Hematopoietic multipotent progenitor cell treated with erythropoietin and hydrocortisone succinate and interleukin-3 and kit ligand, for 4 days (in vitro differentiated cells): ENCODE measurements at regions not wholly inside any gene's neighbourhood (a gene's known extent, or its start where the extent isn't known, plus 50 kb on each side); places are given as distances from the start of the nearest gene placed in this dataset.

Source experiments
- DNase-seq: peaks from one replicate; pipeline ENCODE4 v3.0.0-alpha.2; 2015

DNA sequence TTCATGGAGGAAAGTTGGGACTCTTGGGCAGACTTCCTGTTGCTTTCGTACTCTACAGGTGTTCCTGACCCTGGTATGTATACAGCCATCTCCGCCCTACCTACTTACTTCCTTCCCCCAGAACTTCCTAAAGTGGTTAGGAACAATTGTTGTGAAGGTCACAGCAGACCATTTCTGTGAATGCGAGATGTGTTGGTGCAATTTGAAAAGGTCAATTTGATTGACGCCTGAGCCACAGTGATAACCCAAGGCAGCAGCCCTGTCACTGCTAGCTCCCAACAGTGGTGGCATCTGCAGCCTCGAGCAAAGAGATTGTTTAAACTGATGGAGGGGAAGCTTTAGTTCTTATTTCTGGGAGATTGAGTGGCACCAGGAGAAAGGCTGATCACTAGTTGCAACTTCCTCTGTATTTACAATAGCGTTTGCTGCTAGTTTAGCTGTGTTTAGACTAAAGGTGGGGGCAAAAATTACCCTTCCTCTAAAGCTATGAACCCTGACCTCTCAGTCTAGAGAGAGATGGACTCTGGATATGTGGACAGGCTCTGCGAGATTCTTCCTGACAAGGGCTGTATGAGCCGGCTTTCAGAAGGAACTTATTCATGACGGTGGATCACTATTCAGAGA lies 78.3 kb upstream of the MAP4K3 start:
- DNase-seq: peak; percentile 33

DNA sequence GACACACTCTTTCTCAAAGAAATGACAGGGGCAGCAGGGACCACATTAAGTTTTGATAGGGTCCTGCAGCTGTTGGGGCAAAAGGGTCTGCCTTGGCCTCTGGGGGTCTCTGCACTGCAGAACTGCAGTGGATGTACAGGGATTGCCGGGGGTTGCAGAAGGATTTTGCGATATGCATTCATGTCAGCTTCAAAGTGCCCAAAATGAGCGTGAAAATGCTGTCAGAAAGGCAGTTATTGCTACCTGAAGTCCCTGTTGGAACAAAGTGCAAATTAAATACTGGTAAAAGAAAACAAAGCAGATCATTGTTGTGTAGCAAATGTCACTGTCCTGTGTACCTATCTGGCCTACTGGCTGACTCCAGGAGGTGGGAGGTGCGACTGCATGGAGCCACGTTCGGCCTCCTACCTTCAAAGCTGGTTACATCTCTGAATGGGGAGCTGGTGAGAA lies 78.8 kb upstream of the MAP4K3 start:
- no peak for DNase-seq

DNA sequence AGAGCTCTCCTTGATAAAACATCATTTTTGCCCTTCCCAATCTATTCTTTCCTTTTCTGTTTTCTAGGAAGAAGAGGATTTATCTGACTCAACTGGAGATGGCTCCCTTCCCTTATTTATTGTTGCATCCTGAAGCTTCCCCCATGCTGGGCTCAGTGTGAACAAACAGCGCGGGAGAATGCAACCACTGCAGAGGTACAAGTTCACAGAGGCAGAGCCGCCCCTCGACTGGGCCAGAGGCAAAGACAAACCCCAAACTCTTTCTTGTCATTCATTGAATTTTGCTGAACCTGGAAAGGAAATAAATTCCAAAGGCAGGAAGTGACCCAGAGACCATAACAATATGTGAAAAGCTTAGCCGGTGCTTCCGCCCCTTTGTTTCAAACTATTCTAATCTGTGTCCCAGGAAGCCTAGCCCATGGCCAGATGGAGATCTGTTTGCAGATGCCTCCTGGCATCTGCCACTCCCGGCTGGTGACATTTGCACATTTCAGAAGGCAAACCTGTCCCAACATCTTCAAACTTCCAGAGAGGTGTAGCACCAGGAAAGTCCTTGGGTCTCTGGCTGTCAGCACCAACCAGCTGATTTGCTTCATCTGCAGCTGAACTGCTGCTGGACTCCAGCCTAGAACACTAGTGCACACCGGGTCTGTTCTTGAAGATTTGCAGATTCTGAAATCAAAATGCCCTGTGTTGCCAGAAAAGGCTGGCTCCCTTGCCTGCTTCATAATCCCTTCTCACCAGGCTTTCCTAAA lies 79.4 kb upstream of the MAP4K3 start:
- no peak for DNase-seq

DNA sequence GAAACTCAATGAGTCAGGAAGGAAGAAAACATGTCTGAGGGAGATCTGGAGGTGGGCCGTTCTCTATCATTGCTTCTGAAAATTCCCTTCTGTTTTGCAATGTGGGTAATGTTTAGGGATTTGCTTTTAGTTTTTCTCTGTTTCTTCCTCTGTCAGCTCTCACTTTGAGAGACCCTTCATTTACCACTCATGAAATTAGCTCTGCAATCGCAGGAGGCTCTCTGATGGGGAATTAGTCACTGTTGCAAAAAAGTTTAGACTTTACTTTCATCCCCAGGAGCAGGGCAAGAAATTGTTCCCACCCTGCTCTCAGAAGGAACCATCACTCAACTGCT lies 80.0 kb upstream of the MAP4K3 start:
- no peak for DNase-seq

DNA sequence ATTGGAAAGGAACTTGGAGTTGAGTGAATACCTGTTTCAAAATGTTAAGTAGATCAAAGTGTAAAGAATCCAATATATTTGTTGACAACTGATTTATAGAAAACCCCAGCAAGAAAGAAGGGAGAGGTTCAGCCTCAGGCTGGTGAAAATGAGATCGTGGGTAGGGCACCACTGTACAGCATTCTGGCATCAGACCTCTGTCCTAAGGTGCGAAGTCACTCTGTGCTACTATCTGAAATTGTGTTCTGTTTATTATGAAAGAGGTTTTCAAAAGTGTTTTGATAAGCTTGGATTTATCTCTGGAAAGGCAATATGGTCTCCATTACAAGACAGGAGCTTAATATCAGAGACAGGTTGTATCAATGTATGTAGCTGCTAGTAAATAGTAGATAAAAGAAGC lies 80.5 kb upstream of the MAP4K3 start:
- no peak for DNase-seq

DNA sequence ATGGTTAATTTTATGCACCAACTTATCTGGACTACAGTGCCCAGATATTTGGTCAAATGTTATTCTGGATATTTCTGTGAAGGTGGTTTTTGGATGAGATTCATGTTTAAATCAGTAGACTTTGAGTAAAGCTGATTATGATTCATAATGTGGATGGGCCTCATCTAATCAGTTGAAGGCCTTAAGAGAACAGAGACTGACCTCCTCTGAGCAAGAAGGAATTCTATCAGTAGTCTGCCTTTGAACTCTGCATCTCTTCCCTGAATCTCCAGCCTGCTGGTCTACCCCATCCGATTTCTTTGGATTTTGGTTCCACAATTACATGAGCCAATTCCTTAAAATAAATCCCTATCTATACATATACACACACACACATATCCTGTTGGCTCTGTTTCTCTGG lies 82.8 kb upstream of the MAP4K3 start:
- no peak for DNase-seq

DNA sequence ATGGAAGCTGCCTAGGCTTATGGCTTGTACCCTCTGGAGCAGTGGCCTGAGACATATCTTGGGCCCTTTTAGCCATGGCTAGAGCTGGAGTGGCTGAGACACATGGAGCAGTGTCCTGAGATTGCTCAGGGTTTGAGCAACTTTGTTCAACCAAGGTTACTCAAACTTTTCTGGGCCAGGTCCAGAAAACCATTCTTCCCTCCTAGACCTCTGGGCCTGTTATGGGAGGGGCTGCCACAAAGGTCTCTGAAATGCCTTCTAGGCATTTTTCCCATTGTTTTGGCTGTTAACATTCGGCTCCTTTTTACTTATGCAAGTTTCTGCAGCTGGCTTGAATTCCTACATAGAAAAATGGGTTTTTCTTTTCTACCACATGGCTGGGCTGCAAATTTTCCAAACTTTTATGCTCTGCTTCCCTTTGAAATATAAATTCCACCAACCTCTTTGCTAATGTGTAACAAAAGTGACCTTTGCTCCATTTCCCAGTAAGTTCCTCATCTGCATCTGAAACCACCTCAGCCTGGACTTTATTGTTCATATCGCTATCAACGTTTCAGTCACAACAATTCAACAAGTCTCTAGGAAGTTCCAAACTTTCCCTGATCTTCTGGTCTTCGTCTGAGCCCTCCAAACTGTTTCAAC lies 84.9 kb upstream of the MAP4K3 start:
- no peak for DNase-seq

DNA sequence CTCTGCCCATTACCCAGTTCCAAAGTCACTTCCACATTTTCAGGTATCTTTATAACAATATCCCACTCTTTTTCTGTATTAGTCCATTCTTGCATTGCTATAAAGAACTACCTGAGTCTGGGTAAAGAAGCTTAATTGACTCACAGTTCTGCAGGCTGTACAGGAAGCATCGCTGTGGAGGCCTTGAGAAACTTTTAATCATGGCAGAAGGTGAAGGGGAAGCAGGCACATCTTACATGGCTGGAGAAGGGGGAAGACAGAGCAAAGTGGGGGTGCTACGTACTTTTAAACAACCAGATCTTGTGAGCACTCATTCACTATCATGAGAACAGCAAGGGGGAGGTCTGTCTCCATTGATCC lies 85.4 kb upstream of the MAP4K3 start:
- no peak for DNase-seq

DNA sequence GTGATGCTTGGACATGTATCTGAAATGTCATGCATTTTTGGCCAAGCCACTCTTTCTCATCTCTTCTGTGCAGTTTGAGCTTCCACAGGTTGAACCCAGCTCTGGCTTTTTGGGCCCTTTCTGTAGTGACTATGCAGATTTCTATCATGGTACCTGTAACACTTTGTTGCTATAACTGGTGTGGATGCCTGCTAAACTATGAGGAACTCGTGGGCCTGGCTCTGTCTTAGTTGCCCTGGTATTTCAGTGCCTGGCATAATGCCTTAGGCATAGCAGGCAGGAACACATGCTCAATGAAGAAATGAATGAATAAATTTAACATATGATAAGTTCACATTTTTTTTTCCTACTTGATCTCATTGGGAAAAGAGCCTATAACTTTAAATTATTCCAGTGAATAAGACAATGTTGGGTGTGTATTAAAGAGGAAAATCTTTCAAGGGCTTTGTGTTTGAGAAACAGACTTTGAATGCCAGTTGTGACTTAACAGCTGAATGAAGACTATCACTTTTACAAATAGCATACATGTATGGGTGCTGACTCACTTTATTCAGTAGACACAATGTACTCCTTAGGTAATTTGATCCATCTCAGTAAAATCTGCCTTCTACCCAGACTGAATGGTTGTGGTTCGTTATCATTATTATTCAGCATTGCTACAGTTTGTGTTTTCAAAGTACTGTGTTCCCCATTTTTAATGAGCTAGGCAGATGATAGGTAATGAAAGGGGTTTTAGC lies 86.4 kb upstream of the MAP4K3 start:
- DNase-seq: peak; percentile 14

DNA sequence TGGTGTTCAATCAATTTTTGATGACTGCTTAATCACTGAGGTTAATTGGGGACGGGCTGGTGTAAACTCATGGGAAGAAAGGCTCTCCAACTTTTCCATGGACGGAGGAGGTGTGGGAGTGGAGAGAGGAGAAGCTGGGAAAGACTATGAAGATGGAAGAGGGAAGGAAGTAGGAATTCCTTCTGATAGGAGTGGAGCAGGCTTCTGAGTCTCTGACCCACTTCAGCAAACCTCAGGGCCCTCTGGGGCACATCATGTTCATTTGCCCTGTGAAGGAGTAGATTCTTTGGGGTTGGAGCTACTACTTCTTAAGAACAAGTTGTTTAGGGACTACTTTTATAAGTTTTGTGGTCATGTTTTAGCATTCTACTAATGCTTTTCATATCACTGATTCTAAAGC lies 87.0 kb upstream of the MAP4K3 start:
- DNase-seq: no peak

DNA sequence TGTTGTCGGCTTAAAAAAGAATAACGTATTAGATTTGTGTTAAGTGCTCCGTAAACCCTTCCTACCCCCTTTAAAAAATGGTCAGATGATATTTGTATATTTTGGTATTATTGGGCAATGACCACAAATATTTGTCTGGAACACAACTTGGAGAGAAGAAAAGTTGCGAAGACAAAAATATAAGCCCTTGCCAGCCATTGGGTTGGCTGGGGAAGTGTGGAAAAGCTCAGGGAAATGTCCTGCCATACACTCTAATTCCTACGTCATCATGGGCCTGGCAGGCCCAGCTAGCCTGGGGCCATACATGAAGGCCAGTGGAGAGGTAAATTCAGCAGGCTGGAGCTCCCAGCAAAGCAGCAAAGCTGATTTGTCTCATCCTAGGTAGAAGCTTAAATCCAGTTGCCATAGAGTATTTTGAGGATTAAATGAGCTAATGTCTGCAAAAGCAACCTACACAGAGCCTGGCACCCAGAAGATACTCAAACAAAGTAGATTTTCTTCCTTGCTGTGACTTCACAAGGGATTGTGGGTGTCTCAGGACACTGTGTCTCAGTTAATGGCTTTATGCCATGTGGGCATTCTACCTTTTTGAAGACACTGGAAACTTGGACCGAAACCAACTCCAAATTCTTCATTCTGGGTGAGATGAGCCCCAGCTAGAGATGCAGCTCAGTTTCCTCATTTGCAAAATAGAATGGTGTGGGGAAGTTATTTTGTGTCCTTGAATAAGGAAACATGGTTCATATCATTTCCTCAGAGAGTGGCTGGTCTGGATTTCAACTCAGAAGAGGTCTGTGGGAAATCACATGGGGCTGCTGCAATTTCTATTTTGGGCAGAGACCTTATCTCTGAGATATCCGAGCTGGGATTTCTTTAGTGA lies 87.9 kb upstream of the MAP4K3 start:
- DNase-seq: no peak

DNA sequence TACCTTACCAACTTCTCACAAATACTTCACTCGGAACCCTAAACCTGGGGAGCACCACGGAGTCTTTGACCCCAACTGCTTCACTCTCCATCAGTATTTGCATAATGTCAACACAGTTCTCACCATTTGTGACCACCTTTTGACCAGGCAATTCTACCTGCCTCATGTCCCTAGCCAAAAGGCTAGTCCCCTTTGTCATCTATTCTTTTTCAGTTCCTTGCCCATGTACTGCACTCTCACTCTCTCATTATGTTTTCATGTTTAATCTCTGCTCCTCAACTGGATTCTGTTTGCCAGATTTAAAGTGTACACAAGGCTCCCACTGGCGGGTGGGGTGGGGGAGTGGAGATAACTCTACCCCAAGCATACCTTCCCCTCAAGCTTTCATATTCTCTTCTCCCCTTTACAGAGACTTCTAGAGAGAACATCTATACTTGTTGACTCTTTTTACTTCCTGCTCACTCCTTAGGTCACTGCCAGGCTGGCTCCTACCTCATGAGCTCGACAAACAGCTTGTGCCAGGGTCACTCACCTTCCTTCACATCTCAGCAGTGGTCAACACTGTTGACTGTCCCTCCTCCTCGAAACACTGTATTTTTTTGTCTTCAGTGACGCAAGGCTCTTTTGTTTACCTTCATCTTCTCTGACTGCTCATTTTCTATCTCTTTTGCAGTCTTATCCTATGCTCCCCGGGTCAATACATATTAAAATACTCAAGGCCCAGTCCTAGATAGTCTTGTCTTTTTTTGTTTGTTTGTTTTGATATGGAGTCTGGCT lies 88.7 kb upstream of the MAP4K3 start:
- no peak for DNase-seq

DNA sequence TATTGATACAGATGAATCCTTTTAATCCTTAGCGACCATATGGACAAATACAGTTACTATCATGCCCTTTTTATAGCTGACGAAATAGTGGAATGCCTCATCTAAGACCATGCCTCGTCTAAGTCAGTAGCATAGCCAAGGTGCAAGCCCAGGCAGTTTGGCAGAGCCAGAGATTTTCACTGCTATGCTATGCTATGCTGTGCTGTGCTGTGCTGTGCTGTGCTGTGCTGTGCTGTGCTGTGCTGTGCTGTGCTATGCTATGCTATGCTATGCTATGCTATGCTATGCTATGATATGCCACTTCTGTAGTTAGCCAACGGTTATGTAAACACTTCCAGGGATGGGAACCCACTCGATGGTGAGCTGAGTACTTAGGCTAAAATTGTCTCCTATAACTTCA lies 91.6 kb upstream of the MAP4K3 start:
- DNase-seq: no peak

DNA sequence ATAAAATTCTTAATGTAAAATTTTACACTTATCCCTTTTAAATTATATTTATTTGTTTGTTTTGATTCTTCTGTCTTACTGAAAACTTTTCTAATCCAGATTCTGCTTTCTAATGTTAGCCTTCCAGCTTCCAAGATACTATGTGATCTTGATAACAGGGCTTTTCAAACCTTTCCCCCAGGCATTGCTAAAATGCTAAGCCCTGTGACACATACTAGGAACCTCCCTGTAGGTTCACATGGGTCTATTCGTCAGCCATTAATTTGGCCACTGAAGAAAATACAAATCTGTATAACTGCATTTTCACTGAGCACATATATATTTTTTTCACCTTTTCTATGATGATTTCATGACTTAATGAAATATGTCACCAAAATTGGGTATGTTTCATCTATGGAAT lies 92.8 kb upstream of the MAP4K3 start:
- no peak for DNase-seq

DNA sequence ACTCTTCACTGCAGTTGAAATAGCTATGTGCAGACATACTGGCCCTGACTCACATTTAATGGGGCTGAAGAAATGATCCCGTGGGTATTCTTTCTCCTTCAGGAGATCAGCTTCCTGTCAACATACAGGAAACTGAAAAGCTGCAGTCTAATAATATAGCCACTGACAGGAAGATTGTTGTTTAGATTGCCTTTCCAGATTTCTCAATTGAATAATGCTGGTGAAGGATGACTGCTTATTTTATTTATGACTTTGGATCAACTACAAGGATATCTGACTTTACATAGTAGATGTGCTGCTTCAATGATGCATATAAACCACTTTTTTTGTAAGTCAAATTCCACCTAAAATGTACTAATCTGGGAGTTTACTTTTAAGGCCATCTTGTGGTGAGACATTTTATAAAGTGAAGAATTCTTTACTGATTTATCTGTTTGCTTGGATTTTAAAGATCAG lies 93.4 kb upstream of the MAP4K3 start:
- no peak for DNase-seq

DNA sequence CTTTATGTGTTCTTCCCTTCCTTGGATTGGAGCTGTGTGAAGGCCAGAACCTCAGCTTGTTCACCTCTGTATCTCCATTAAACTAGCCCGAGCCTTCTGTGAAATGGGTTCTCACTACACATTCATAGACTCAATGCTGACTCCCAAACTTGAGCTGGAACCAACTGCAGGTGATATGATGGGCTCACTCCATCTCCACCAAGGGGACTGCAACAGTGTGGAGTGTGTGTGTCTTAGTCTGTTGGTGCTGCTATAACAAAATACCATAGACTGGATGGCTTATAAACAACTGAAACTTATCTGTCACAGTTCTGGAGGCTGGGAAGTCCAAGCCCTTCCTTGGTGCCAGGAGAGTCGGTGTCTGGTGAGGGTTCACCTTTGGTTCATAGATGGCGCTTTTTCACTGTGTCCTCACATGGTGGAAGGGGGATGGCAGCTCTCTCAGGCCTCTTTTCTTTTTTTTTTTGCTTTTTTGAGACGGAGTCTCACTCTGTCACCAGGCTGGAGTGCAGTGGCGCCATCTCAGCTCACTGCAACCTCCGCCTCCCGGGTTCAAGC lies 94.2 kb upstream of the MAP4K3 start:
- no peak for DNase-seq

DNA sequence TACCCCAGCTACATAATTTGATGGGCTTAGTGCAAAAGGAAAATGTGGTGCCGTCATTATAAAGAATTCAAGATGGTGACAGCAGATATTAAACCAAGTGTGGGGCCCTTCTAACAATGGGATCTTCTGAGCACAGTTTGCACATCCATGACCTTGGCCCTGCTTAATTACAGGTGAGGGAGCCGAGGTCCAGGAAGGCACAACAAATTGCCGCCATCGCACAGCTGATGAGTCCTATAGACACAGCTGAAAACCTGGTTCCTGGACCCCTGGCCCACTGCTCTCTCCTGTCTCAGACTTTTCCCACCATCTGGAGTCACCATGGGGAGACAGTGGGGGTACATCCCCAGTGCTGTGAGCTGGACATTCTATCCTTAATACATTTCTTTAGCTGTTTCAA lies 95.8 kb upstream of the MAP4K3 start:
- DNase-seq: no peak

DNA sequence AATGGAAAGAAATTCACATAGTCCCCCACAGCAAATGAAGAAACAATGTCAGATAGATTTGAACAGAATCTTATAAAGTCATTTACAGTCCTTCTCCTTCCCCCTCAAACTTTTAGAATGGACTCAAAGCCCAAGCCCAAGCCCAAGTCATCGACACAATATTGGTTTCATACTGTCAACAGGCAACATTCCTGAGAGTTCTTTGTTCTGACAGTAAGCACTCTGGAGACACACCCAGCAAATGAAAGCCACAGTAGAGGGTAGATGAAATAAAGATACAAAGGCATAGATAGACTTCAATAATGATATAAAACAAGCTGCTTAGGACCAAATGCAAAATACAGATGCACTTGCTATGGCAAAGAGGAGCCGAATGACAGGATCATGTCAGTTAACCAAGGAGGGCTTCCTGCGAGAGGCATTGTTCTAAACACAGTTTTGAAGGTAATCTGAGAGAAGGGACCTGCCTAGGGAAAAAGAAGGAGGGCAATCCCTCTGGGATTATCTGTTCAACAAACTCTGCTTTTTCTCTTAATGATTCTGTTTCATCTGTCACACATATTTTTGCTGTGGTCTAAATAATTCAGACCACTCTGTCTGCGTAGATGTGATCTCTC lies 97.1 kb upstream of the MAP4K3 start:
- no peak for DNase-seq

DNA sequence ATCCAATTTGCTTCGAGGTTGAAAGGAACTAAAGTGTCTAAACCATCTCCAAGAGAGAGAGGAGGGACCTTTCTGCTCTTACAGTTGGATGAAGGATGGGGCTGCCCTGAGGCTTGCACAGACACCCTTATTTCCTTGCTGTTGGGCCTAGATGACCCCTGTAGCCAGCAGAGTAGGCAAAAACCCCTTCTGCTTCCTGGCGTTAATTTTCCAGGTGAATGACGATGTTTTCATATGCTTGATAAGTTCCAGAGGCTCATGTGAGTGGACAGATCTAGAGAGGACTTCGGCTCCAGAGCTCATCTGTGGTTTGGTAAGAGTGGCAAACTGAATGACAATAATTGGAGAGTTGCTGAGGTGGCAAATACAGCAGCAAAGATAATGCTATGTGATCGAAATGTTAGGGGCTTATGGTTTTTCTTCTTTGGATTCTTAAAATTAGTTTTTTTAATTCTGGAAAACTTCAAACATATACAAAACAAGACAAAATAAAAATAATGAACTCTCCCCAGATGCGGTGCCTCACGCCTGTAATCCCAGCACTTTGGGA lies 98.6 kb upstream of the MAP4K3 start:
- no peak for DNase-seq

DNA sequence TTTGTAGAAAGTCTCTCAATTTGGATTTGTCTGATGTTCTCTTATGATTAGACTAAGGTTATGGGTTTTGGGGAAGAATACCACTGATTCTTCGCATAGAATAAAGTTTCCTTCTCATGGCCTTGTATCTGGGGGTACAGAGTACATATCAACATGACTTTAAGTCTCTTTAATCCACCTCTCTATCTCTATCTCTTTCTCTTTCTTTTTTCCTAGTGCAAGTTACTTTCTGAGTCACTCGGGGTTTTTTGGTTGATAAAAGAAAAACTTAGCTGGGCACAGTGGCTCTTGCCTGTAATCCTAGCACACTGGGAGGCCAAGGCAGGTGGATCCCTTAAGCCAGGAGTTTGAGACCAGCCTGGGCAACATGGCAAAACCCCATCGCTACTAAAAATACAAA lies 100.1 kb upstream of the MAP4K3 start:
- DNase-seq: no peak

DNA sequence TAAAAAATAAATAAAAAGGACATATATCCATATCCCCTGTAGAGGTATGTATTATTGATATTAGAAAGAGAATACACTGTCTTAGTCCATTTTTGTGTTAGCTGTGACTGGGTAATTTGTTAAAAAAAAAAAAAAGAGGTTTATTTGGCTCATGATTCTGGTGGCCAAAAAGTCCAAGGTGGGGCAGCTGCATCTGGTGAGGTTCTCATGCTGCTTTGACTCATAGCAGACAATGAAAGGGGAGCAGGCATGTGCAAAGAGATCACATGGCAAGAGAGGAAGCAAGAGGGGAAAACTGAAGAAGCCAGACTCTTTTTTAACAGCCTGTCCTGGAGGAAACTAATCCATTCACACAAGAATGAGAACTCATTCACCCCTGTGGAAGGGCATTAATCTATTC lies 101.6 kb upstream of the MAP4K3 start:
- no peak for DNase-seq
